Muscle layer of colon (tissue), 2 donors: ENCODE measurements at regions not wholly inside any gene's neighbourhood (a gene's known extent, or its start where the extent isn't known, plus 50 kb on each side); places are given as distances from the start of the nearest gene placed in this dataset.
"Not testable (repeated sequence)": the region's sequence is repeated elsewhere in the genome, so short reads cannot be mapped to it uniquely, and the experiment has no call there.

Experiments
- H3K27ac ChIP-seq: one replicate; pipeline ENCODE4 v1.7.0; 2013; ENCODE audit warnings: low read depth, mild to moderate bottlenecking, low read length, moderate library complexity
- H3K27me3 ChIP-seq, 2 donors: one replicate each; pipeline ENCODE4 v1.7.0; 2013; ENCODE audit warnings: low read length in 2 of 2, mild to moderate bottlenecking in 2 of 2; ENCODE audit not compliant: insufficient read depth in 2 of 2, control insufficient read depth in 1 of 2
- H3K36me3 ChIP-seq: one replicate; pipeline ENCODE4 v1.7.0; 2013; ENCODE audit warnings: mild to moderate bottlenecking, low read length; ENCODE audit not compliant: insufficient read depth
- H3K4me1 ChIP-seq: one replicate; pipeline ENCODE4 v1.7.0; 2013; ENCODE audit warnings: mild to moderate bottlenecking, low read length; ENCODE audit not compliant: insufficient read depth
- H3K4me3 ChIP-seq, 2 donors: one replicate each; pipeline ENCODE4 v1.7.0; 2013; ENCODE audit warnings: low read length in 2 of 2, low read depth in 1 of 2, mild to moderate bottlenecking in 1 of 2, moderate library complexity in 1 of 2
- H3K9ac ChIP-seq: one replicate; pipeline ENCODE4 v1.7.0; 2013; ENCODE audit warnings: low read length
- H3K9me3 ChIP-seq: one replicate; pipeline ENCODE4 v1.7.0; 2013; ENCODE audit warnings: mild to moderate bottlenecking, low read length
- donor health status: abdominal sarcoma.
- donor health status: Adenocarcinoma of cecum.

DNA sequence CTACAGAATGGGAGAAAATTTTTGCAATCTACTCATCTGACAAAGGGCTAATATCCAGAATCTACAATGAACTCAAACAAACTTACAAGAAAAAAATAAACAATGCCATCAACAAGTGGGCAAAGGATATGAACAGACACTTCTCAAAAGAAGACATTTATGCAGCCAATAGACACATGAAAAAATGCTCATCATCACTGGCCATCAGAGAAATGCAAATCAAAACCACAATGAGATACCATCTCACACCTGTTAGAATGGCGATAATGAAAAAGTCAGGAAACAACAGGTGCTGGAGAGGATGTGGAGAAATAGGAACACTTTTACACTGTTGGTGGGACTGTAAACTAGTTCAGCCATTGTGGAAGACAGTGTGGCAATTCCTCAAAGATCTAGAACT is 60.3 kb upstream of the XAGE2 start:
- not testable (repeated sequence) for H3K9ac ChIP-seq, H3K27ac ChIP-seq, H3K9me3 ChIP-seq, H3K4me3 ChIP-seq, H3K36me3 ChIP-seq, H3K27me3 ChIP-seq, H3K4me1 ChIP-seq
